Gastrocnemius medialis (tissue), 4 donors: ENCODE measurements at regions not wholly inside any gene's neighbourhood (a gene's known extent, or its start where the extent isn't known, plus 50 kb on each side); places are given as distances from the start of the nearest gene placed in this dataset.

Source experiments
- ATAC-seq, 2 donors: fragments of 150-250 bp; one replicate each; pipeline ENCODE4 v1.9.1; 2016
- DNase-seq, 2 donors: peaks; one replicate each; pipeline ENCODE4 v3.0.0-alpha.2; 2019
- H3K27ac ChIP-seq, 4 donors: fragments of 200-600 bp; sonication (generic); 1 replicate in 1 of 4; 2 replicates in 3 of 4; pipeline ENCODE4 v1.5.1; 2016 to 2018; ENCODE audit warnings: mild to moderate bottlenecking in 2 of 4, moderate library complexity in 1 of 4
- H3K27me3 ChIP-seq, 3 donors: fragments of 200-600 bp; sonication (generic) in 2 of 3; 1 replicate in 1 of 3; 2 replicates in 2 of 3; pipeline versions ENCODE4 v1.5.1 to v1.6.0; 2016 to 2019; ENCODE audit warnings: mild to moderate bottlenecking in 1 of 3, moderate library complexity in 1 of 3
- H3K36me3 ChIP-seq, 2 donors: fragments of 200-600 bp; sonication (generic) in 1 of 2; one replicate each; pipeline ENCODE4 v1.5.1; 2017 to 2018
- H3K4me1 ChIP-seq, 2 donors: fragments of 200-600 bp; sonication (generic) in 1 of 2; one replicate each; pipeline ENCODE4 v1.5.1; 2016 to 2017; ENCODE audit warnings: mild to moderate bottlenecking in 2 of 2
- H3K4me3 ChIP-seq, 4 donors: fragments of 200-600 bp; sonication (generic) in 3 of 4; 1 replicate in 1 of 4; 2 replicates in 3 of 4; pipeline ENCODE4 v1.5.1; 2016 to 2019; ENCODE audit warnings: mild to moderate bottlenecking in 2 of 4
- H3K9me3 ChIP-seq, 3 donors: fragments of 200-600 bp; sonication (generic) in 2 of 3; 1 replicate in 1 of 3; 2 replicates in 2 of 3; pipeline ENCODE4 v1.5.1; 2016 to 2019
- CTCF ChIP-seq, 5 experiments: fragments of 450-650 bp in 3 of 5; fragments of 200-600 bp in 2 of 5; sonication (generic) in 2 of 5; IDR thresholded peaks in 4 of 5; conservative IDR thresholded peaks in 1 of 5; 1 replicate in 4 of 5; 2 replicates in 1 of 5; pipeline ENCODE4 v1.5.1; 2016 to 2019; ENCODE audit warnings: antibody characterized with exemption in 5 of 5, mild to moderate bottlenecking in 3 of 5, moderate library complexity in 3 of 5
- POLR2A ChIP-seq, 2 donors: fragments of 450-650 bp; IDR thresholded peaks; one replicate each; pipeline ENCODE4 v1.6.1; 2017; ENCODE audit warnings: antibody characterized with exemption in 2 of 2, mild to moderate bottlenecking in 2 of 2, moderate library complexity in 2 of 2
- in situ Hi-C, 4 donors: fragments of 200-750 bp; cut with MboI; loops; one replicate each; pipeline versions ENCODE4 v1.15.0 to v1.8.0; 2017; ENCODE audit warnings: low sequenced_read_pairs in 4 of 4
- intact Hi-C: fragments of 100-400 bp; cut with DNase I; formaldehyde crosslinking; loops from one replicate; pipeline ENCODE4 v1.15.1; 2023; ENCODE audit warnings: low total_unique reads

DNA sequence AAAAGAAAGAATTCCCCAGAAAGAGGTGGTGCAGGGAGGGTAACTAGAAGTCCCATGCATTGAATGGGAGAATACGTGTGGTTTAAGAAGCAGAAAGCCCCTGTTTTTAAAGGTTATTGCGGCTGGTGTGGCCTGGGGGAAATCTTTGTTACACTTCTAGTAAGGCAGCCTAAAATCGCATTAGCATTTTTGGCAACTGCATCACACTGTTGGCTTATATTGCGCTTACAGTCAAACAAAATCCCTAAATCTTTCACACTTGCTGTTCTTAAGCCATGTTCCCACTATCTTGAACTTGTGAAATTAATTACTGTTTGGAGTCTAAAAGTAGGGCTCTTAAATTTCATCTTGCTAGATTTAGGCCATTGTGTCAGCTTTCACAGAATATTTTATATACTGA lies 66.0 kb upstream of the GOLIM4 start:
- no peak overlapping the region for H3K4me3 ChIP-seq
- H3K4me1 ChIP-seq: peaks cover 0 to 4% of the 10 kb centered on the region in 2 donors
- TF ChIP-seq POLR2A (IDR thresholded peaks at IDR 0.05): no peak
- no peak for TF ChIP-seq CTCF (IDR thresholded peaks at IDR 0.05 in 4 of 5, conservative IDR thresholded peaks at IDR 0.05 in 1 of 5)
- H3K27me3 ChIP-seq: no peaks in the 10 kb centered on the region
- no peak for ATAC-seq
- in situ Hi-C loops (loop anchor here (5.0 kb wide), 1 partner anchor 114 kb away; no protein-coding TSS in a partner anchor), intact Hi-C loops (loop anchor here (10.0 kb wide), 1 partner anchor 237 kb away; no protein-coding TSS in a partner anchor)
- H3K9me3 ChIP-seq: no peaks in the 10 kb centered on the region
- no peak for DNase-seq
- no peak overlapping the region for H3K27ac ChIP-seq
- no peaks in the 10 kb centered on the region for H3K36me3 ChIP-seq

GRCh38 chr3:168157903-168158302 lies 62.2 kb upstream of the GOLIM4 start:
- ATAC-seq (no peak), DNase-seq (no peak)
- TF ChIP-seq CTCF (IDR thresholded peaks at IDR 0.05 in 4 of 5, conservative IDR thresholded peaks at IDR 0.05 in 1 of 5) (no peak), POLR2A (IDR thresholded peaks at IDR 0.05) (no peak)
- H3K27me3 ChIP-seq: no peaks in the 10 kb centered on the region
- in situ Hi-C loops (no loop called here), intact Hi-C loops (no loop called here)
- no peaks in the 10 kb centered on the region for H3K9me3 ChIP-seq
- H3K36me3 ChIP-seq: no peaks in the 10 kb centered on the region
- H3K4me1 ChIP-seq: no peaks in the 10 kb centered on the region
- H3K27ac ChIP-seq: no peak overlapping the region
- H3K4me3 ChIP-seq: no peak overlapping the region

- Histone ChIP-seq H3K4me3 (no peak overlapping the region), H3K27ac (no peak overlapping the region), H3K4me1 (no peaks in the 10 kb centered on the region), H3K36me3 (no peaks in the 10 kb centered on the region), H3K27me3 (no peaks in the 10 kb centered on the region), H3K9me3 (no peaks in the 10 kb centered on the region)
- in situ Hi-C loops (no loop called here), intact Hi-C loops (no loop called here)
- no peak for ATAC-seq
- TF ChIP-seq CTCF (IDR thresholded peaks at IDR 0.05 in 4 of 5, conservative IDR thresholded peaks at IDR 0.05 in 1 of 5) (no peak), POLR2A (IDR thresholded peaks at IDR 0.05) (no peak)
- no peak for DNase-seq
Measured at GRCh38 chr3:168157099-168157700, 61.5 kb upstream of the GOLIM4 start.

GRCh38 chr3:168156479-168156878 lies 60.8 kb upstream of the GOLIM4 start:
- DNase-seq (no peak), ATAC-seq (no peak)
- Histone ChIP-seq H3K27me3 (no peaks in the 10 kb centered on the region), H3K36me3 (no peaks in the 10 kb centered on the region), H3K27ac (no peak overlapping the region), H3K4me1 (no peaks in the 10 kb centered on the region), H3K9me3 (no peaks in the 10 kb centered on the region), H3K4me3 (no peak overlapping the region)
- in situ Hi-C loops: no loop called here
- intact Hi-C loops: no loop called here
- TF ChIP-seq POLR2A (IDR thresholded peaks at IDR 0.05): no peak
- no peak for TF ChIP-seq CTCF (IDR thresholded peaks at IDR 0.05 in 4 of 5, conservative IDR thresholded peaks at IDR 0.05 in 1 of 5)

GRCh38 chr3:168155303-168155702 lies 59.6 kb upstream of the GOLIM4 start:
- in situ Hi-C loops (no loop called here), intact Hi-C loops (no loop called here)
- no peaks in the 10 kb centered on the region for H3K36me3 ChIP-seq
- no peak for TF ChIP-seq POLR2A (IDR thresholded peaks at IDR 0.05)
- no peak for DNase-seq
- no peak for ATAC-seq
- H3K4me3 ChIP-seq: no peak overlapping the region
- no peaks in the 10 kb centered on the region for H3K4me1 ChIP-seq
- no peaks in the 10 kb centered on the region for H3K27me3 ChIP-seq
- no peak overlapping the region for H3K27ac ChIP-seq
- H3K9me3 ChIP-seq: no peaks in the 10 kb centered on the region
